PC-9 (cell line): ENCODE measurements at regions not wholly inside any gene's neighbourhood (a gene's known extent, or its start where the extent isn't known, plus 50 kb on each side); places are given as distances from the start of the nearest gene placed in this dataset.

Experiments used
- EZH2 ChIP-seq: fragments of 200-600 bp; sonication (generic); IDR thresholded peaks from 2 replicates; pipeline ENCODE4 v1.8.0; 2017; ENCODE audit warnings: antibody characterized with exemption, low read depth
- TF ChIP-seq, protein P1 (sequence below): fragments of 200-600 bp; sonication (generic); conservative IDR thresholded peaks from 2 replicates; pipeline ENCODE4 v1.6.1; 2017; ENCODE audit warnings: mixed run types, antibody characterized with exemption, mild to moderate bottlenecking, moderate library complexity

DNA sequence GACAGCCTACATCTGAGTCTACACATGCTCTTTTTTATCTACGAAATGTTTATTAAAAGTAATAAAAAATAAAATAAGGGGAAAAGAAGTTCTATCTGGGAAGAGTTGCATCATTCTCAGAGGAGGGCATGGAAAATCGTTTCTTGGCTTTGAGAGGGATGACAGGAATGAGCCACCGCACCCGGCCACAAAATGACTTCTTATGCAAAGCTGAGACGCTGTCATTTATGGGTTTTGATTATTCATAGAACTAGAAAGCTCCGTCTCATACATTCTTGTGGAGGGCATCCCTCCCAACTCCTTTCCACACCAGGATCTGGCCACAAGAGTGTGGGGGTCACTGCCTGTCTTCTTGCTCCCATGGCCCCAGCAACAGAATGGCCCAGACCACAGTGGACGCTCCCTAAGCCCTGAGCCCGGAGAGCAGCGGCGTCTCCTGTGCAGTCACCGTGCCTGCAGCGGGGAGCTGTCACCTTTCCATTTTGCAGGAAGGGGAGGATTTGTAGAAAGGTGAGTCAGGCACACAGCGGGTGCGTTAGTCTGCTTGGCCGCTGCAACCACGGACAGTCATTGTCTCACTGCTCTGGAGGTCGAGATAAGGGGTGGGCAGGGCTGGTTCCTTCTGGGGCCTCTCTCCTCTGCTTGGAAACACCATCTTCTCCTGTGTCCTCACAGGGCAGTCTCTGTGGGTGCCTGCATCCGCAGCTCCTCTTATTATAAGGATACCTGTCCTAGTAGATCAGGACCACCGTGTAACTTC is 1388.7 kb downstream of the BRD1 start:
- TF ChIP-seq, protein P1, sequence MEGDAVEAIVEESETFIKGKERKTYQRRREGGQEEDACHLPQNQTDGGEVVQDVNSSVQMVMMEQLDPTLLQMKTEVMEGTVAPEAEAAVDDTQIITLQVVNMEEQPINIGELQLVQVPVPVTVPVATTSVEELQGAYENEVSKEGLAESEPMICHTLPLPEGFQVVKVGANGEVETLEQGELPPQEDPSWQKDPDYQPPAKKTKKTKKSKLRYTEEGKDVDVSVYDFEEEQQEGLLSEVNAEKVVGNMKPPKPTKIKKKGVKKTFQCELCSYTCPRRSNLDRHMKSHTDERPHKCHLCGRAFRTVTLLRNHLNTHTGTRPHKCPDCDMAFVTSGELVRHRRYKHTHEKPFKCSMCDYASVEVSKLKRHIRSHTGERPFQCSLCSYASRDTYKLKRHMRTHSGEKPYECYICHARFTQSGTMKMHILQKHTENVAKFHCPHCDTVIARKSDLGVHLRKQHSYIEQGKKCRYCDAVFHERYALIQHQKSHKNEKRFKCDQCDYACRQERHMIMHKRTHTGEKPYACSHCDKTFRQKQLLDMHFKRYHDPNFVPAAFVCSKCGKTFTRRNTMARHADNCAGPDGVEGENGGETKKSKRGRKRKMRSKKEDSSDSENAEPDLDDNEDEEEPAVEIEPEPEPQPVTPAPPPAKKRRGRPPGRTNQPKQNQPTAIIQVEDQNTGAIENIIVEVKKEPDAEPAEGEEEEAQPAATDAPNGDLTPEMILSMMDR: no peak
- TF ChIP-seq EZH2: no peak
